Esophagus mucosa (tissue), 1 donor: ENCODE measurements at regions not wholly inside any gene's neighbourhood (a gene's known extent, or its start where the extent isn't known, plus 50 kb on each side); places are given as distances from the start of the nearest gene placed in this dataset.
"Not testable (repeated sequence)": the region's sequence is repeated elsewhere in the genome, so short reads cannot be mapped to it uniquely, and the experiment has no call there.

Experiments
- ATAC-seq: fragments of 200-7000 bp; cut with Tn5 transposase; one replicate; pipeline ENCODE4 v1.9.1; 2020
- donor health status: DM: yes; HTN: yes; CAD: no.

DNA sequence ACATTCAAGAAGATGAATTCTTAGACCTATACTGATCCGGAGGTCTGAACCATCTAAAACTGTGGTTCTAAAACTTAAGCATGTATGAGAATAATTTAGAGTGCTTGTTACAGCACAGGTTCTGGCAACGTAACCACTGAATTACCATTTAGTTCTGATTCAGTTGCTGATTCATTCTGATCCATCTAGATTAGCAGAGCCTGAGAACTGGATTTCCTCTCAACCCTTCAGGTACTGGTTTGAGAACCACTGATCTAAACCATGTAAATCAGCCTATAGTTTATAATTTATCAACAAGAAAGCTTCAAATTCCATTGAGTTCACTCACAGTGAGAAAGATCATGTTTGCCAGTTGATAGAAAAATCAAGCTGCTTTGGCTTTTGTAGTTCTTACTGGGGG is 1001.1 kb upstream of the EPHA6 start:
- no peak for ATAC-seq

DNA sequence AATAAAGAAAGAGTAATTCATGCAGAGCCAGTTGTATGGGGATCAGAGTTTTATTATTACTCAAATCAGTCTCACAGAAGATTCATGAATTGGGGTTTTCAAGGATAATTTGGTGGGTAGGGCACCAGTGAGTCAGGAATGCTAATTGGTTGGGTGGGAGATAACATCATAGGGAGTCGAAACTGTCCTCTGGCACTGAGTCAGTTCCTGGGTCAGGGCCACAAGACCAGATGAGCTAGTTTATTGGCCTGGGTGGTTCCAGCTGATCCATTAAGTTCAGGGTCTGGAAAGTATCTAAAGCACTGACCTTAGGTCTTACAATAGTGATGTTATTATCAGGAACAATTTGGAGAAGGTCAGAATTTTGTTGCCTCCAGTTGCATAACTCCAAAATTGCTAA is 998.6 kb upstream of the EPHA6 start:
- no peak for ATAC-seq

DNA sequence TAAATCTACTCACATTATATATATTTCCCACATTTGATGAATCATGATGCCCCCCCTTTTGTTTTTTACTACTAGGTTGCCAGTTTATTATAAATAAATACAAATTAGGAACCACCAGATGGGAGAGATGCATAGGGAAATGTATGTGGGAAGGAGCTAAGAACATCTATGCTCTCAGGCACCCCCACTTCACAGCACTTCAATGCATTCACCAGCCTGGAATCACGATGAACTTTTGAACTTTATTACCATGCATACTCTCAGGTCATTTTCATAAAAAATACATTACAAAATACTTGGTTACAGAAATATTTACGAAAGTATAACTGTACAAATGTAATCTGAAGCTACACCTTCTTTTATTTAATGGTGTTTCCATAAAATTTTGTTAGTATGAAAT is 988.0 kb upstream of the EPHA6 start:
- ATAC-seq = no peak

DNA sequence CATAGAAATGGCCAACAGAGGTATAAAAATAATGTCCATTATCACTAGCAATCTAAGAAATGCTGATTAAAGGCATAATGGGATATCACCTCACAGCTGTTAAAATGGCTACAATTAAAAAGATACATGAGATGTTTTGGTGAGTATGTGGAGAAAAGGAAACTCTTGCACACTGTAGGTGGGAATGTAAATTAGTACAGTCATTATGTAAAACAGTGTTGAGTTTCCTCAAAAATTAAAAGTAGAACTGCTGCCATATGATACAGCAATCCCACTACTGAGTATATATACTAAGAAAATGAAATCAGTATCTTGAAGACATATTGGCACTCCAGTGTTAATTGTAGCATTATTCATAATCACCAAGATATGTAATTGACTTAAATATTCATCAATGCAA is 982.2 kb upstream of the EPHA6 start:
- ATAC-seq = no peak

DNA sequence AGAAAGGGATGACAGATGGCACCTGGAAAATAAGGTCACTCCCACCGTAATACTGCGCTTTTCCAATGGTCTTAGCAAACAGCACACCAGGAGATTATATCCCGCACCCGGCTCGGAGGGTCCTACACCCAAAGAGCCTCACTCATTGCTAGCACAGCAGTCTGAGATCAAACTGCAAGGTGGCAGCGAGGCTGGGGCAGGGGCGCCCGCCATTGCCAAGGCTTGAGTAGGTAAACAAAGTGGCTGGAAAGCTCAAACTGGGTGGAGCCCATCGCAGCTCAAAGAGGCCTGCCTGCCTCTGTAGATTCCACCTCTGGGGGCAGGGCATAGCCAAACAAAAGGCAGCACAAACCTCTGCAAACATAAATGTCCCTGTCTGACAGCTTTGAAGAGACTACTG is 953.8 kb upstream of the EPHA6 start:
- ATAC-seq = not testable (repeated sequence)

DNA sequence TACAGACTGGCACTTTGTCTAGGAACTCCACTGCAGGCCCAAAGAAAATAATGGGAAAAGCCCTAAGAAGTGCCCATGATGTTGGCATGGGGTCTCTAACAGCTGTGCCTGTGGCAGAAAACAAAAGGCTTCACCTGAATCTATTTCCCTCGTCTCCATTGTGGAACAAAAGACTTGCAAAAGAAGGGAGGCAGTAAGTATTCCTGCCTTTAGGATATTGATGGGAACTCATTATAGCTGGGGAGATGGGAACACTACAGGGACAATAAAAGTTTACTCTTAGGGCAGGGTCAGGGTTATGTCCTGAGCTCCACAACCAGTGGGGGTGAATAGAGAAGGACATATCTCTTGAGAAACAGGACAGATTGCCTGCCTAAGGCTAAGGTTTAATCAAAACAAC is 930.6 kb upstream of the EPHA6 start:
- ATAC-seq = no peak

DNA sequence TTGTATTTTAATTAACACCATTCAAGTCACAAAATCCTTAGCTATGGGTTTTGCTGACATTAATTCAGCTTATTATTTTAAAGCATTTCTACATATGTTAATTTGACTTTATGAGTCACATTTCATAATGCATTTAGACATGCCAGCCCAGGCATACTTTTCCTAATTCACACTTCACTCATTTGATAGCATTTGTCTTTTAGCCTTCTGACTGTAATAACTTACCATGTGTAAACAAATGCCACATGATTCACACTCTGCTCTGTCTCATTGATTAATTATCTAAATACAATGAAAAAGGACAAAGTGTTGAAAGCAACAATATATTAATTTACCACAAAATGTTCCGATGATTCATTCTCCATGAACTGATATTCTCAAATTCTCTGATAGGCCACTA is 927.8 kb upstream of the EPHA6 start:
- ATAC-seq = no peak

DNA sequence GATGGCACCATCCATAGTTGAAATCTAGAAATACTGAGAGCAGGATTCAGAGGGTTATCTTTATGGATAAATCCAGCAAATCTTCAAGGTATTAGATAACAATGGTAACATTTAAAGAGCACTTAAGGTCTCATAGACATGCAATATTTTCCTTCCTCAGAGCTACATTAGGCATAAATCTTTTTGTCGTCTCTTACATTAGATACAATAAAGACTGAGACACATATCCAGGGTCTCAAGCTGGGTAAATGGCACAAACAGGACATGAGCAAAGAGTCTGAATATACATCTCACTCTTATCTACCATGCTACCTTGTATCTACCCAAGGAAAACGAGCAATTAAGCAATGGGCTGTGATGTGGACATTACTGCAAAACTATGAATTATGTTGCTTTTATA is 927.3 kb upstream of the EPHA6 start:
- no peak for ATAC-seq

DNA sequence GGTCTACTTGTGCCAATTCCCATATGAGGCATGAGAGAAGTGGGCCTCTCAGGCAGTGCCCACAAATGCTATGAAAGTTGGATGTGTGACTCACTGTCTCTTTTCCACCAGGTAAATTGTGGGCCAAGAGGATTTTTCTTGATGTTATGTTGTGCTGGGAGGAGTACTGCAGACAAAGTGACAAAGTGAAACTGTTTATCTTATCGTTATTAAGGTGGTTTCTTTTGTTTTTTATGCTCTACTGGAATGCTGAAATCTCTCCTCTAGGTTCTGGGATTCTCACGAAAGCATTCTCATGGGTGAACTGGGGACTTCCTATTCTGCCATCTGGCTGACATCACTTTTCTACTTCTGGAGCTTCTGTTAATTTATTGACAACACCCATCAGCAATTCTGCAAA is 919.6 kb upstream of the EPHA6 start:
- ATAC-seq = no peak

DNA sequence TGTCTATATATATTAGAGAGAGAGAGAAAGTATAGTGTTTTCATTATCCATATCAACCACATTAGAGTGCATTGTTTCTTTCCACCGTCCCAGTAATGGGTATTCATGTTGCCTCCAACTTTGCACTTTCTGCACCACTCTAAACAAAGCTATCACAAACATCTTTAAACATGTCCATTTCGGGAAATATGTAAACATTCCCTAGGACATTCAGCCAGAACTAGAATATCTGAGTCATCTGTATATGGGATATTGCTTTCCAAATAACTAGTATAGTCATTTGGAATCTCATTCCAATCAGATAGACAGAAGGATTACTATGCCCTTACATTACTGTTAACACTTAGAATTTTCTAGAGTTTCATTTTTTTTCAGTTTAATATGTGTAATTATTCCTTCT is 914.9 kb upstream of the EPHA6 start:
- ATAC-seq = no peak

DNA sequence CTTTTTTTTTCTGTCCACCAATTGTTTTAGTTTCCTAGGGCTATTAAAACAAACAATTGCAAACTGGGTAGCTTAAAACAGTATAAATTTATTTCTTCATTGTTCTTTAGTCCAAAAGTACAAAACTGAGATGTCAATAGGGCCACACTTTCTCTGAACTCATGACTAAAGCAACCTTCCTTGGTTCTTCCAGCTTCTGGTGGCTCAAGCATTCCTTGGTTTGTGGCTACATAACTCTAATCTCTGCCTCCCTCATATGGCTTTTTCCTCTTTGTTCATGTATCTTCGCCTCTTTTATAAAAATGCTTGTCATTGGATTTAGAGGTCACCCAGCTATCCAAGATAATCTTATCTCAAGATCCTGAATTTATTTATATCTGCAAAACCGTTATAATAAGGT is 914.5 kb upstream of the EPHA6 start:
- ATAC-seq = no peak

DNA sequence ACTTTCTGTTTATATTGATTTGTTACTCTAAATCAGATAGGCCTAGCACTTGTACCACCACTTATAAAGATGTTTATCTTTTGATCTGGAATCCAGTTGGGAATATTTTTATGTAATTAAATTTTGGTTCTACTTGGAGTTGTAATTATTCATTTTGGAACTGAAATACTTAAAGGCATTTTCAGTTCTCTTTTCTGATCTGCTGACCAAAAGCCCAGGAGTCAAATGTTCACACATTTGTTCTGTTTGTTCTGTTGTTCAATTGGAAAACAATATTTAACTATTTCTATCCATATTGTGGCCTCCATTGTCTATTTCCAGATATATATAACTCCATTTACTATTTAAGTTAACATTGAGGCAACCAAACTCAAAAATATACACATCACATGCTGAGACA is 912.4 kb upstream of the EPHA6 start:
- ATAC-seq = no peak

DNA sequence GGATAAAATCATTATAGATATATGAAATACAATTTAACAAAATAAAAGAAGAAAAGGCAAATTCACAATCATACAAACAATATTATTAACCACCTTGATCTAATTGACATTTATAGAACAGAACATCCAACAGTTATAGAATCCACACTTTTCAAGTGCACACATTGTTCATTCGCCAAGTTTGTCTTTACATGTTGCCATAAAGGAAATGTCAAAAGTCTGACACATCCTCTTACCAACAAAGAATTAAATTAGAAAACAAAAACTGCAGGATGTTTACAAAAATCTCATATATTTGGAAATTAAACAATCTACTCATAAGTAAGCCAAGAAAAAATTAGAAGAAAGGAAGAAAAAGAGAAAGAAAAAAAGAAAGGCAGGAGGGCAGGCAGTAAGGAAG is 909.2 kb upstream of the EPHA6 start:
- no peak for ATAC-seq

DNA sequence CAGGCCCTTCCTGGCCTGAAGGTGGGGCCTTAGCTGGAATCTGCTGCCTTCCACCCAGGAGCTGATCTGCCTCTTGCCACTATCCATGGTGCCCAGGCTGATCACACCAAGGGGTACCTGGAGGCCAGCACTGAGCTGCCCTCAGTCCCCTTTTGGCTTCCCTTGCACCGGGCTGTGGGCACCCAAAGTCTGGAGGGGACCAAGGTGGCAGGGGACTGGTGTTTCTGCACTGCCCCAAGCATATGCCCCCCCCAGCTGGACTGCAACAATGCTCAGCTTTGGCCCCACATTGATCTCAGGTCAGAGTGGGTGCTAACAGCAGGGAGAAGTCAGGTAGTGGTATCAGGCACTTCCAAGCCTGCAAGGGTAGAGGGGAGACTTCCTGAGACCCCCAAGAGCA is 902.6 kb upstream of the EPHA6 start:
- peak; percentile 15 for ATAC-seq

DNA sequence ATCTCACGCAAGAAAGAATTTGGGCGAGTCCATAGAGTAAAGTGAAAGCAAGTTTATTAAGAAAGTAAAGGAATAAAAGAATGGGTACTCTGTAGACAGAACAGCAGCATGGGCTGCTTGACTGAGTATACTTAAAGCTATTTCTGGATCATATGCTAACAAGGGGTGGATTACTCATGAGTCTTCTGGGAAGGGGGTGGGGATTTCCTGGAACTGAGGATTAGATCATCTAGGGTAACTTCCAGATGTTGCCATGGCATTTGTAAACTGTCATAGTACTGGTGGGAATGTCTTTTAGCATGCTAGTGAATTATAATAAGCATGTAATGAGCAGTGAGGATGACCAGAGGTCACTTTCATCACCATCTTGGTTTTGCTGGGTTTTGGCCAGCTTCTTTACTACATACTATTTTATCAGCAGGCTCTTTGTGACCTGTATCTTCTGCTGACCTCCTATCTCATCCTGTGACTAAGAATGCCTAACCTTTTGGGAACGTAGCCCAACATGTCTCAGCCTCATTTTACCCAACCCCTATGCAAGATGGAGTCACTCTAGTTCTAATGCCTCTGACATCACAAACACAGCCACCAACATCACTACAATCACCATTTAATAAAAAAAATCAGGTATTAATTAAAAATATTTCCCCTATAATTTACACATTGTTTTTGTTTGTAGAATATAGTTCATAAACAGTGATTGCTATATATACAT is 890.7 kb upstream of the EPHA6 start:
- no peak for ATAC-seq

DNA sequence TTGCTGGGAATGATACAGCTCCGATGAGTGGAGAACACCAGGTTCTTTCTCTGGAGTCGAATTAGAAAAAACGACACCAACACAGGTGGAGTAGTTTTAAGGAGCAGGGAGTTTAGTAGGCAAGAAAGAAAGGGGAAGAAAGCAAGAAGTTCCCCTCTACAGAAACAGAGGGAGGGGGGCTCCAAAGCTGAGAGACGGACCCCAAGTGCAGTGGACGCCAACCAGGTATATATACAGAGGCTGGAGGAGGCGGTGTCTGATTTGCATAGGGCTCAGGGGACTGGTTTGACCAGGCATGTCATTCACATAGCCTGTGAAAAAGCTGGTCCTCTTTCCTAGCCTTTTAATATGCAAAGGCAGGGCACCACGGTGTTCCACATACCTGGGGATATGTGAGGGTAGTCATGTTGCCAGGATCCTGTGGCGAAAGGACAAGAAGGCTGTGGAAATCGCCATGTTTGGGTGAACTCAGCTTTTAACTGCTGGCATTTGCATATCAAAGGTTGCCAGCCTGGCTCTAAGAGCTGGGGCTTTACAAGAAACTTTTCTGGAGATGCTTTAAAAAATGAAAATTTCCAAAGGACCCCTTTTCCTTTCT is 887.4 kb upstream of the EPHA6 start:
- ATAC-seq = no peak

DNA sequence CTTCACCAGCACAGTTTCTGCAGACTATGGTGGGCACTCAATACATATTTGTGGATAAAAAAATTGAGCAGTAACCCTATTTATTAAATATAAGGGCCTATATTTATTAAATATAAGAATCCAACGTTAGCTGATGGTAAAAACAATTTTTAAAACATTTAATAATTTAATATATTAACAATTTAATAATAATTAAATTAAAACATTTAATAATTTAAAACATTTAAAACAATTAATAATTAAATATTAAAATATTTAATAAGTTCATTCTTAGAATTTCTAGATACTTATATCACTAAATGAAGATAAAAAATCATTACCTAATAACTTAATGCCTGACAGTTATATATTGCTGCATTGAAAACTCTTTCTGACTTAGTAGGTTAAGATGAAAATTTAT is 880.2 kb upstream of the EPHA6 start:
- ATAC-seq = no peak

DNA sequence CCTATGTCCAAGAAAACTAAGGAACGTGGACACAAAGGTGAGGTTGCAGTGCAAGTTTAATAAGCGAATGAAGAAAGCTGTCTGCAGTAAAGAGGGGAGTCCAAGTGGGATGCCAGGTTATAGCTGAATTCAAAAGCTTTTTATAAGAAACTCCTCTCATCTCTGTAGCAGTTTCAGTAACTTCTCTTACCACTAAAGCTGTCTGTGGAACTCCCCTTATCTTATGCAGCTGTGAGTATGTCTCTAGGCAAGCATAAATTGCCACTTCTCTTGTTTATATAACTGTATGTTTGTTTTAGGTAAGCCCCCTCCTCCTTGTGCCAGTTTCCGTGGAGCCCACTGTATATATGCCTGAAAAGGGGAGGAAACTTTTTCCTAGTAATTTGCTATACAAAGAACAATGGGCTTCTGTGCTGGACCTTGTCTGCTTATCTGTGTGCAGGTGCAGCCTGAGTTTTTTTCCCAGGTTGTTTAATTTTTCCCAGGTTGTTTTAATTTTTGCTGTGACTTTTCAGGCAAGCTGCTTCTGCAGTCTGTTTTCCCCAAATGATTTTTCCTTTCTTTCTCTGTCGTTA is 875.1 kb upstream of the EPHA6 start:
- ATAC-seq = no peak

DNA sequence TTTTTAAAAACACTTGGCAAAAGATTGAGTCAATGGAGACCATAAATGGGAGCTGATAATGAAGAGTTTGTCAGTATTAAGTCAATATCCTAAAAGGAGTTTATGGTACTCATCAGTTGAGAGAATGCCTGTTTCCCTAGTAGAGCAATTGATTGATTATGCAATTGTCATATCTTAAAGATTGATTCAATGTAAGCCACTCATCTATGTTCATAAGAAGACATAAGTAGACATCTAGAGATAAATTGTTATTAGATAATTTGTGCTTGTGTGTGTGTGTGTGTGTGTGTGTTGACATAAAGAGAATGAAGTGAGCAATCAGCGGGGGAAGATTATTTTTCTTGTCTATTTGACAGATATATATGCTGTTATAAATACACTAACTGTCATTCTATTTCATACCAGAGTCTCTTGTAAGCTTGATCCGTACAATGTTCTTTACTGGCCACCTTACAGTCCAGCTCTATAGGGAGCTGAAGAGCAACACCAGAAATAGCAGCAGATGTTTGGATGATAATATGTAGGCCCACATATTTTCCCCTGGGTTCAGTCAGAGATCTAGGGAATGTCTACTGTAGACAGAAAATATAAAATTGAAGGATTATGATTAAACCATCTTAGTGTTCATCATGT is 848.6 kb upstream of the EPHA6 start:
- ATAC-seq = no peak

DNA sequence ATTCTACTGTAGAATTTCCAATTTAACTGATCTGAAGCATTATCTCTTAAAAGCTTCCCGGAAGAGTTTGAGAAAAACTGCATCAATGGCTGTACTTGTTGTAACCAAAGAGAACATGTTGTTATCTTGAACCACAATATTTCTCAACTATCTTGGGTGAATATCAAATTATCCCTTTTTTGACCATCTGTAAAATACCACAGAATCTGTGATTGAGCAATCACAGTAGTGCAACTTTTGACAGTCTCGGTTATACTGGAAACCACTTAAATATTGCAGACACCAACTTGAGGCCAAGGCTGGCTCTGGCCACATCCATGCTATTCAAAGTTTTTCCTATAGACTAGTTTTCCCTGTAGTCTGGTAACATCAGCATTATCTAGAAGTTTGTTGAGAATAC is 842.8 kb upstream of the EPHA6 start:
- ATAC-seq = no peak

DNA sequence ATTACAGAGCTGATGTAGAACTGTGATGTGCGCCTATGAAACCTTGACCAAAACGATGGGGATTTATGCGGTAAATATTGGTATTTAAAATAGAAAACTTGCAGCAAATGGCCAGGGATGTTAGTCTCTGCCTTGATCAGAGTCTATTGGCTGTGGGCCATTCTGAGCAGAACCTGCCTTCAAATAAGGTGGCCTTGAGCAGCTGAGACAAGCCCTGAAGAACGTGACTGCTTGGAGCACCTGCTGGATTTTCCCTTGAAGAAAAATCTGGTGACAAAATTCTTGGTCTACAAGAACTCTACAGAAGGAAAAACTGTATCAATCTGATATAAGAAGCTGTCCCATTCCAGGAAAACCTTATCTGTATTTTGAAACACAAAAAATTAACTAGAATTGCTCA is 820.1 kb upstream of the EPHA6 start:
- ATAC-seq = no peak

DNA sequence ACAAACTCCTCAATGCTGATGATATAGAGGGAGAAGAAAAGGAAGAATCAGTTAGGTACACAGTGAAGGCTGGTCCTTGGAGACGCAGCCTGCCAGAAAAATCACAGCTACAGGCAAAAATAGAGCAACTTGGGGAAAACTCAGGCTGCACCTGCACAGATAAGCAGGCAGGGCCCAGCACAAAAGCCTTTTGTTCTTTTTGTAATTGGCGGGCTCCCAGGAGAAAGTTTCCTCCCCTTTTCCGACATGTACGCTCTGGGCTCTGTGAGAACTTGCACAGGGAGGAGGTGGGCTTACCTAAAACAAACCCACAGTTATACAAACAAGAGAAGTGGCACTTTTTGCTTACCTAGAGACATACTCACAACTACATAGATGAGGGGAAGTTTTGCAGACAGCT is 813.4 kb upstream of the EPHA6 start:
- ATAC-seq = no peak

DNA sequence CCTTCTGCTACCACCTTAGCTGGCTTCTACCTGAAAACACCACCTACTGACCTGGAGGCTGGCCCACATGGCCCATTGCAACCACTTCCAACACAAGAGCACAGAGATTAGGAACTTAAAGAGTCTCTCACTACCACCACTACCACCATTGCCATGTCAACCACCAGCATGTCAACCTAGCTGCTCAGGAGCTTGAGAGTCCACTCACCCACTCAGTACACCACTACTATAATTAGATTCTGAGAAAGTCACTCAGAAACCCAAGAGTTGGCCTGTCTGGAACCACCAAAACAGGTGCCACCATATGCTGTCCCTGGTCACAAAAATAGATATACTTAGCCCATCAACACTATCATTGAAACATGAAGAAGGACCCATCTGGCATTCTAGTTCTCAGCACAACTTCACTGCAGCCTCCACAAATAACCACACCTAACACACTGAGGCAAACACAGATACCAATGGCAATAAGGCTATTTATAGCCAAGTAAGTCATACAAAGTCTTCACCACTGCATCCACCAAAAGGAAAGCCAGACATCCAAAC is 806.7 kb upstream of the EPHA6 start:
- ATAC-seq = no peak

DNA sequence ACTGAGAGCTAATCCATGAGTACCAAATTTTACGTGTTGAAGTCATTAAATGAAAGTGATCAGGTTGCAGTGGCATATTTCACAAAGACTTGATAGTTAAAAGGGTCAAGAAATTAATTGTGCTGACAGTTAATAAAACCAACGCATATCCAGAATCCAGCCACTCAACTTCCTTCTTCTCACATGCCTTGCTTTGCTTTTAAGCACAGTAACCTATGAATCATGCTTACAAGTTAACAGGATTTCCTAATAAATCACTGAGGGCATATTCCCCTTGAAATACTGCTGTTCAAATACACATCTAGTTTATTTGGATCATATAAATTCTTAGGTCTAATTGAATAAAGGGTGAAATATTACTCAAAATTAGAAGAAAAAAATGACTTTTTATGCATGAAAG is 801.5 kb upstream of the EPHA6 start:
- no peak for ATAC-seq
